Activated T-helper 17 cell treated with anti-CD3 and anti-CD28 coated beads, Interleukin-2, amount 50 U/mL, for 72 hours (primary cell): ENCODE measurements at regions not wholly inside any gene's neighbourhood (a gene's known extent, or its start where the extent isn't known, plus 50 kb on each side); places are given as distances from the start of the nearest gene placed in this dataset.

Experiments used
- ATAC-seq: fragments of 150-1000 bp; cut with Tn5 transposase; replicated peaks from 2 replicates; pipeline ENCODE4 v1.10.0; 2021; ENCODE audit warnings: mild to moderate bottlenecking, moderate library complexity
- H3K27ac Mint-ChIP-seq: one replicate; pipeline ENCODE4 v1.8.0; 2022; ENCODE audit warnings: mixed read lengths
- H3K27me3 Mint-ChIP-seq: one replicate; pipeline ENCODE4 v1.8.0; 2022; ENCODE audit warnings: mixed read lengths
- H3K36me3 Mint-ChIP-seq: one replicate; pipeline ENCODE4 v1.8.0; 2022; ENCODE audit warnings: low read depth, mild to moderate bottlenecking, mixed read lengths
- H3K4me1 Mint-ChIP-seq: one replicate; pipeline ENCODE4 v1.8.0; 2022; ENCODE audit warnings: mixed read lengths
- H3K4me3 Mint-ChIP-seq: one replicate; pipeline ENCODE4 v1.8.0; 2022; ENCODE audit warnings: mild to moderate bottlenecking, mixed read lengths
- H3K9me3 Mint-ChIP-seq: one replicate; pipeline ENCODE4 v1.8.0; 2022; ENCODE audit warnings: mixed read lengths

DNA sequence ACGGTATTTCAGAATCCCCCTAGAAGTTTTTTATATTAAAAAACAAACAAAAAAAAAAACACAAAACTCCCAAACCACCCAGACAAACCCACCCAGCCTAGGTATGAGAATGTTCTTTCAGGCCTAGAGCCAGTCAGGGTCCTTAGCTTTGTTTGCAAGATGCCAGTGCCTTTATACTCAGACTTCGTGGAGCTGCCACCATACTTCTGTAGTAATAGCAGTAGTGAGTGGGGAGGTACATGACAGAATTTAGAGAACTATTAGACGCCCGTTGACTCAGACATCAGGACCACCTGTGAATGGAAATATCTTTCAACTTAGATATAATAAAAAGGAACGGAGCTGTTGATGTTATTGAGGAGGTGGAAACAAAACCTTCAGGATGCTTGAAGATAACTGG is 138.2 kb upstream of the MKLN1 start:
- Mint-ChIP-seq H3K9me3 (no peaks in the 10 kb centered on the region), H3K4me1 (peaks cover 24% of the 10 kb centered on the region), H3K27me3 (no peaks in the 10 kb centered on the region), H3K27ac (peak overlapping the region; percentile 96), H3K36me3 (peaks cover 7% of the 10 kb centered on the region), H3K4me3 (peak overlapping the region; percentile 81)
- ATAC-seq = peak; percentile 43

DNA sequence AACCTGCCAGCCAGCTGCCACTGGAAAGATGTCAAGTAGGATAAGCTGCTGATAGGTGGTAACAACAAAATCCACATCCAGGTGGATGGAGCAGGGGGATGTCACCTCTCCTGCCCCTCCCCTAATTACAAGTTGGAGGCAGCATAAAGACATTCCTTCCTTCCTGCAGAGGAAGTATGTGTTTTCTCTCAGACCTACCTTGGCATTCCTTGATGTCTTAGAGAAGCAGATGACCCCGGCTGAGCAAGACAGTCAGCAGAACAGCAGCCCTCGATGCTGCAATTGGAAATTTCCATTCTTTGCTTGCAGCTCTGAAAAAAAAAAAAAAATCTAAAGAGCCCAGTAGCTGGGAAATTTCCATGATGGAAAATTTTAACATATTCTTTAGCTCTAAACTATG is 137.5 kb upstream of the MKLN1 start:
- peaks cover 7% of the 10 kb centered on the region for H3K36me3 Mint-ChIP-seq
- no peak for ATAC-seq
- no peaks in the 10 kb centered on the region for H3K9me3 Mint-ChIP-seq
- peaks cover 24% of the 10 kb centered on the region for H3K4me1 Mint-ChIP-seq
- H3K27me3 Mint-ChIP-seq = no peaks in the 10 kb centered on the region
- H3K4me3 Mint-ChIP-seq = peak overlapping the region; percentile 81
- H3K27ac Mint-ChIP-seq = peak overlapping the region; percentile 96

DNA sequence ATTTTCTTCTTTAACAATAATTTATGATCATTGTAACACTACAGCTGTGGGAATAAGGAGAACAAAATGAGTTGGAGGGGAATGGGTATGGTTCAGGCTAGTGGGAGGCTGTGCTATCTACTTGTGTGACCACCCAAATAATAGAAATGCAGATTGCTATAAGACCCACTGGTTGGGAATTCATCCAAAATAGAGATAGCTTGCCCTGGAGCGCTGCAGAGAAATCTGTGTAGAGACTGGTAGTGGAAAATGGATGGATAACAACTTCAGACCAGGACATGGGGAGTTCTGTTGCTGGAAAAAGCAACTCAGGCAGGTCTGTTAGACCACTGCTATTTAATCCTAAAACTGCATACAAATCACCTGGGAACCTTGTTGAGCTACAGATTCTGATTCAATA is 137.1 kb upstream of the MKLN1 start:
- H3K36me3 Mint-ChIP-seq = peaks cover 7% of the 10 kb centered on the region
- no peaks in the 10 kb centered on the region for H3K9me3 Mint-ChIP-seq
- H3K27ac Mint-ChIP-seq = peak overlapping the region; percentile 96
- no peaks in the 10 kb centered on the region for H3K27me3 Mint-ChIP-seq
- H3K4me1 Mint-ChIP-seq = peaks cover 24% of the 10 kb centered on the region
- no peak for ATAC-seq
- H3K4me3 Mint-ChIP-seq = peak overlapping the region; percentile 81

DNA sequence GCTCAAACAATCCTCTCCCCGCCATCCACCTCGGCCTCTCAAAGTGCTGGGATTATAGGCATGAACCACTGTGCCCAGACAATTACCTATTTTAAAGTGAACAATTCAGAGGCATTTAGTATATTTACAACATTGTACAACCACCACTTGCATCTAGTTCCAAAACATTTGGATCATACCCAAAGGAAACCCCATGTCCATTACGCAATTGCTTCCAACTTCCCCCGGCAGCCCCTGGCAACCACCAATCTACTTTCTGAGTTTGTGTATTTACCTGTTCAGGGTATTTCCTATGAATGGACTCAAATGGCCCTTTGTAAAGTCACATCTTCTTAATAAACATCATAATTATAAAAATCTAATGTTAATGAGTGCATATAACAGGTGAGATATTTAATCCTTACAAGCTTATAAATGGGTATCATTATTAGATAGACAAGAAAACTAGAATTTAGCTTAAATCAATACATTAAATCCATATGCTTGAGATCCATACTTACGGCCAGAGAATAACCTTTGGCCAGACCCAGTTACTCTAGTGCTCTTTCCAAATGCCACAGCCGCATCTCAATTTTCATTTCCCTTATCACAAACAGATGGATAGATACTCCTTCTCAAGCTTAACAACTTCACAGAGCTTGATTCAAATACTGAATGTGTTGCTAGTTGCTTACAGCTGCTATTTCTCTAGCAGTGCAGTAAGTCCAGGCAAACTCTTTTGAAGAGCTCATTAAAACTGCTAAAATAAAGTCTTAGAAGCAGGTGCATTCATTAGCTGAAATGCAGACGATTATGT is 133.4 kb upstream of the MKLN1 start:
- peaks cover 10% of the 10 kb centered on the region for H3K4me1 Mint-ChIP-seq
- no peak for ATAC-seq
- H3K27me3 Mint-ChIP-seq = no peaks in the 10 kb centered on the region
- no peak overlapping the region for H3K4me3 Mint-ChIP-seq
- H3K27ac Mint-ChIP-seq = no peak overlapping the region
- no peaks in the 10 kb centered on the region for H3K9me3 Mint-ChIP-seq
- H3K36me3 Mint-ChIP-seq = no peaks in the 10 kb centered on the region

DNA sequence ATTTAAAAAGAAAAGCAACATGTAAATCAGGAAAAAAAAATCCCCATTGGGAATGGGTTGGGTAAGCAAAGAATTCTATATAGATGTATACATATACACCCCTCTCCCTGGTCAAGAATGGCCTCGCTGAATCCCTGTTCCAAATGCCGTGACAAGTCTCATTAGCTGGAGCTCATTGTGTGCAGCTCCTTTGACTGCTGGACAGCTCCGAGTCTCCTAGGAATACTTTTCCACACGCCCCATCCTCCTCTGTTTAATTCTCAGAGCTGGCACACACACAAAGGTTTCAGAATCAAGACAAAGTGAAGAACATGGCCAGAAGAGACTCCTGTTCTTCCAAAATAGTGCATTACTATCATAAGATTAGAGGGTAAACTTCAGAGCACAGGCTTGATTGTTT is 130.9 kb upstream of the MKLN1 start:
- ATAC-seq = no peak
- no peak overlapping the region for H3K4me3 Mint-ChIP-seq
- H3K36me3 Mint-ChIP-seq = no peaks in the 10 kb centered on the region
- H3K4me1 Mint-ChIP-seq = peaks cover 4% of the 10 kb centered on the region
- H3K27ac Mint-ChIP-seq = peak overlapping the region; percentile 3
- H3K9me3 Mint-ChIP-seq = no peaks in the 10 kb centered on the region
- no peaks in the 10 kb centered on the region for H3K27me3 Mint-ChIP-seq

DNA sequence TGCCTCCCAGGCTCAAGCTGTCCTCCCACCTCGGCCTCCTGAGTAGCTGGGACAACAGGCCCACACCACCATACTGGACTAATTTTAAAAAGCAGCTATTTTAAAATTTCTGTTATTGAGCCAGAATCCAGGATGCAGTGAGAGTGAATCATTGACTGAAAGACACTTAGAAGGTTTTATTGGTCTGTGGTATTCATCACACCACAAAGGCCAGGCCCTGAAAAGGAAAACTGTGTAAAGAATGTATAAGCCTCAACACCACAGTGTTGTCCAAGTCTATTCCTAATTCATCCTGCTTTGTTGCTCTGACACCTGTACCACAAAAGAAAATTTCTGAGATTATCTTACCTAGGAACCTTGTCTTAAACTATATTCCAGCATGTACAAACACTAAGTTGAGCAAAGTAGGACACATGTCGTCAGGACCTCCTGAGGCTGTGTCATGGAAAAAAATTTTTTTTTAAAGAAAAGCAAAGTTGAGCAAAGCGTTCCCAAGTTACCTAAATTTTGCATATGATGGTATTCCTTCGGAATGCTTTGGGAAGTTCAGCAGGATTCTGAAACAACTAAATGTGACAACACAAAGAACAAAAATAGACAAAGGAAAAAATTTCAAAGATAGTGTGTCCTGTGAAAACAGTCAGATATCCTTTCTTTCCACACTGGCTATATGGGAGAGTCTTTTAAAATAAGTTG is 129.6 kb upstream of the MKLN1 start:
- Mint-ChIP-seq H3K27ac (no peak overlapping the region), H3K27me3 (no peaks in the 10 kb centered on the region), H3K36me3 (no peaks in the 10 kb centered on the region), H3K4me3 (no peak overlapping the region), H3K4me1 (peaks cover 4% of the 10 kb centered on the region), H3K9me3 (no peaks in the 10 kb centered on the region)
- ATAC-seq = peak; percentile 83

DNA sequence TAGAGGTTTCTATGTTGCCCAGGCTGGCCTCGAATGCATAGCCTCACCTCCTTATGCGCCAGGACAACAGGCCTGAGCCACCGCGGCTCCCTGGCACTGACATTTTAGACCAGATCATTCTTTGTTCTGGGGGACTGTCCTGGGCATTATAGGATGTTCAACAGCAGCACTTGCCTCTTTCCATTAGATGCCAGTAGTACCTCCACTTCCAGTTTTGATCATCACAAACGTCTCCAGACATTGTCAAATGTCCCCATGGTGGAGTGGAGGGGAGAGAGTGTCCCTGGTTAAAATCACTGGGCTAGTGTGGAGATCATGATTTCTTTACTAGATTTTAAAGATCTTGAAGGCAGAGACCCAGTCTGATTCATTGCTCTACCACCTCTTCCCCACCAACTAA is 125.2 kb upstream of the MKLN1 start:
- Mint-ChIP-seq H3K4me3 (no peak overlapping the region), H3K9me3 (no peaks in the 10 kb centered on the region), H3K4me1 (no peaks in the 10 kb centered on the region), H3K36me3 (no peaks in the 10 kb centered on the region), H3K27me3 (no peaks in the 10 kb centered on the region), H3K27ac (no peak overlapping the region)
- no peak for ATAC-seq

DNA sequence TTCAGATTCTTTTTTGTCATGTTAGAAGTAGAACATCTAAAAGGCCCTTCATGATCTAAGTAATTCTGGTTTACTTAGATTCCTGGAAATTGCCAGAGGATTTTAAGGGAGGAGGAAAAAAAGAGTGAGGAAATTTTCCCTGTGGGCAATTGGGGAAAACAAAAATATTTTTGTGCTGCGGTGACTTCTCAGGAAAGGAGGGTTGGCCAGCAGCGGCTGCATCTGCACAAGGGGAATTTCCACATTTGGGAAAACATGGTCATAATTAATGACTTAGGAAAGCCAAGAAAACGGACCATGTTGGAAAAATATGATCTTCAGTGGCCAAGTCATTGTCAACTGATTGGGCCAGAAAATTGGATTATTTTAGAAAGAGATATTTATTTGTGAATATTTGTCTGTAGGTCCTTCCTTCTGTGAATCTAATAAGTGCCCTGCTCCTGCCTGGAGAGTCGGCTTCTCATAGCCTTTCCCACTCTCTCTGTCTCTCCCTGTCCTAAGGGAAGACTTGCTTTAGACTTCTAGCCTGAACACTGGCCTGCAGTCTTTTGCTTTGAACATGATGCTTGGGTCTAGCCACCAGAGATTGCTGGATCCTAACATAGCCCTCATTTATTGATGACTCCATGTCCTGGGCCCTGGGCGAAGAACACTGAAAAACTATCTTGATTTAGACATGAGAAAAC is 124.2 kb upstream of the MKLN1 start:
- Mint-ChIP-seq H3K27me3 (no peaks in the 10 kb centered on the region), H3K27ac (no peak overlapping the region), H3K4me1 (no peaks in the 10 kb centered on the region), H3K36me3 (no peaks in the 10 kb centered on the region), H3K9me3 (no peaks in the 10 kb centered on the region), H3K4me3 (no peak overlapping the region)
- no peak for ATAC-seq

DNA sequence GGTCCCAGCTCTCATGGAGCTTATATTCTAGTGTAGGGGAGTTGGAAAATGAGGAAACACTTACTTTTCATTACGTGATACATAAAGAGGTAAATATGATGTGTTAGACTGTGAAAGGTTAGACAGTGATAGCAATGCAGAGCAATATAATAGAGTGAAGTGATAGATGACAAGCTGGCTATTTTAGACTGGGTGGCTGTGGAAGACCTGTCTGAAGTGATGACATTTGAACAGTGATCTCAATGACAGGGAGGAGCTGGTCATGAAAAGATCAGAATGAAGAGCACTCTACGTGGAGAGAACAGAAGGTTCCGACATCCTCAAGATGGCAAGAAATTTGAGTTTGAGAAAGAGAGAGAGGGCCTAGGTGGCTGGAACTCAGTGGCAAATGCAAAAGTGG is 118.9 kb upstream of the MKLN1 start:
- ATAC-seq = no peak
- Mint-ChIP-seq H3K27me3 (no peaks in the 10 kb centered on the region), H3K4me1 (peaks cover 5% of the 10 kb centered on the region), H3K27ac (no peak overlapping the region), H3K4me3 (no peak overlapping the region), H3K36me3 (no peaks in the 10 kb centered on the region), H3K9me3 (peaks cover 5% of the 10 kb centered on the region)

DNA sequence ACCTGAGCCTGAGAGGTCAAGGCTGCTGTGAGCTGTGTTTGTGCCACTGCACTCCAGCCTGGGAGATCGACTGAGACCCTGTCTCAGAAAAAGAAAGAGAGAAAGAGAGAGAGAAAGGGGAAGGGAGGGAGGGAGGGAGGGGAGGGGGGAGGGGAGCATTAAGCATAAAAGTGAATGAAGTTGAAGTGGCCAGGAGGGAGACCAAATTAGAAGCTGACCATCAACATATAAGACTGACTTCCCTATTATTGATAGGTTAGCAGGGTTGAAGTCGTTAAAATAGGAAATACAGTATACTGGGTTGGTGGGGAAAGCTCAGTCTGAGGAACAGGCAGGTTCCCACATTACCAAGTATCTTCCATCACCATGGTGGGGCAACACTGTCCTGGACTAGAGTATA is 117.1 kb upstream of the MKLN1 start:
- H3K27me3 Mint-ChIP-seq = no peaks in the 10 kb centered on the region
- peaks cover 5% of the 10 kb centered on the region for H3K9me3 Mint-ChIP-seq
- ATAC-seq = no peak
- peak overlapping the region; percentile 40 for H3K27ac Mint-ChIP-seq
- H3K4me1 Mint-ChIP-seq = peaks cover 5% of the 10 kb centered on the region
- no peaks in the 10 kb centered on the region for H3K36me3 Mint-ChIP-seq
- no peak overlapping the region for H3K4me3 Mint-ChIP-seq

DNA sequence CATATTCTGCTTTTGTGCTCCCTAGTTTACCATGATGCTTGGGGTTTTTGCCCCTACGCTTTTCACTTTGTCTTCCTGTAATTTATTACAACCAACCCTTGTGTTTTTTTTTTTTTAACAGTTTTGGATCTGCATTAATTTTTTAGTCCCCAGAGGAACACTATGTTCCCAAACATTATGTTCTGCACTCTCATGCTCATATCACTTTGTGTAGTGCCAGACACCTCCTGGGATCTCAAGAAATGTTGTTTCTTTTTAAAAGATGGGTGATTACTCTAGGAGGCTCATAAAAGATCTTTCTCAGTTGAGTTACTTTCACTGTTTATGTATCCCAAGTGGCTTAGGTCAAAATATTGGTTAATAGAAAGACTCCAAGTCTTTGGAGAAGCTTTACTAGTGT is 116.2 kb upstream of the MKLN1 start:
- Mint-ChIP-seq H3K4me1 (peaks cover 5% of the 10 kb centered on the region), H3K27ac (no peak overlapping the region), H3K4me3 (no peak overlapping the region), H3K36me3 (no peaks in the 10 kb centered on the region), H3K9me3 (peaks cover 5% of the 10 kb centered on the region), H3K27me3 (no peaks in the 10 kb centered on the region)
- ATAC-seq = no peak

DNA sequence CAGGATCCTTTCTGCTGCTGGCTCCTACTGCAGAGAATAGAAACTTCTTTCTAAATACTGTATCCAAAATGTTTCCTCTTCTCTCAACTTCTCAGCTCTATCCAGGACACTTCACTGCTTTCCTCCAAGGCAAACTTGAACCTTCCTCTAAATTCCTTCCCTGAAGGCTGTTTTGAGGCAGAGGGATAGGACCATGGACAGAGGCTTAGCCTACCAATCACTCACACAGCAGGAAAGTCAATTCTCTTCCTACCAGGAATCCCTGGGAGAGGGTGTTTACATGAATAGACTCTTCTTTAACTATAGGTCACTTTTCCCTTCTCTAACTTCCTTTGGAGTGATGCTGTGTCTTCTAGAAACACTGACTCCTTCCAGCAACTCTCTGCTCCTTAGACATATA is 115.6 kb upstream of the MKLN1 start:
- ATAC-seq = no peak
- peaks cover 5% of the 10 kb centered on the region for H3K9me3 Mint-ChIP-seq
- no peaks in the 10 kb centered on the region for H3K36me3 Mint-ChIP-seq
- no peaks in the 10 kb centered on the region for H3K27me3 Mint-ChIP-seq
- H3K27ac Mint-ChIP-seq = no peak overlapping the region
- no peak overlapping the region for H3K4me3 Mint-ChIP-seq
- peaks cover 5% of the 10 kb centered on the region for H3K4me1 Mint-ChIP-seq

DNA sequence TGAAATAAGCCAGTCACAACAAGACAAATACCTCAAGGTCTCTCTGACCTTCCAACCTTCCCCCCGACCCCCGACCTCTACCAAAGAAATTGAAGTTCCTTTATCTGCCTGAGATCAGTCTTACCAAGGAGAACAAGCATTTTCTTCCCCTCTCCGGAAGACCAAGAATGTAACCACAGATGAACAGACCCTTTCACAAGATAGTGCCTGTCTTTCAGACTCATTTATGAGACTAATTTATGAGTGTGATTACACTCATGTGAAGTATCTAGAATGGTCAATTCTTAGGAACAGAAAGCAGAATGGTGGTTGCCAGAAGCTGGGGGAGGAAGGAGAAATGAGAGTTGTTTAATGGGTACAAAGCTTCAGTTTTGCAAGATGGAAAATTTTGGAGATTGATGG is 108.9 kb upstream of the MKLN1 start:
- no peak overlapping the region for H3K27ac Mint-ChIP-seq
- ATAC-seq = peak; percentile 23

DNA sequence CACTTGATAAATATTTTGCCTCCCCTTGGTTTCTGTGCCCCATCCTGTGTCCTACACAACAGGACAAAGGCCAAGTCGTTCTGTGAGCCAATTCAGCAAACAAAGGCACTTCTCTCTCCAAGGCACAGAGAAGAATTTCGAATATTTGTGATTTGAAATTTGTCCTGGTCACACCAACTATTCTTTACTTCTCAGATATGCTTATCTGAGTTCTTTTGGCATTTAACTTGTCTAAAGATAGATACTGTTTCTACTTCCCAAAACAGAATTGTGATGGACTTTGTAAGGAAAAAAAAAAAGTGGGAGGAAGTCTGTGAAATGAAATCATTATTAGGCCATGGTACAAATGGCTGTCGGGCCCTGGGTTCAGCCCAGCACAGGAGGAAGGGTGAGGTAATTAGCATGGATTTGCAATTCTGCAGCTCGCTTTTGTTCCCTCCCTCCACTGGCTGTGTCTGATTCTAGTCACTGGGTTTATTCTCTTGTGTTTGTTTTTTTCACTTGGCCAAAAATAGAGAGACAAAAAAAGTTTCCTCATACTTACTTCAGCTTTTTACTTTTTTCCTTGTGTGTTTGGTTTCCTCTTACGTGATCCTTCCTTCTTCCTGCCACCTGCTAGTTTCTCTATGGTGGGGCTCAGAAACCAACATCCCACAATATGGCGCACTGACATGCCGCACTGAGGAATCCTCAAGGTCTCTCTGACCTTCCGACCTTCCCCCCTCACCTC is 108.2 kb upstream of the MKLN1 start:
- no peak overlapping the region for H3K4me3 Mint-ChIP-seq
- no peaks in the 10 kb centered on the region for H3K4me1 Mint-ChIP-seq
- H3K27me3 Mint-ChIP-seq = no peaks in the 10 kb centered on the region
- no peaks in the 10 kb centered on the region for H3K36me3 Mint-ChIP-seq
- H3K9me3 Mint-ChIP-seq = peaks cover 8% of the 10 kb centered on the region
- H3K27ac Mint-ChIP-seq = peak overlapping the region; percentile 14
- no peak for ATAC-seq

More for the DNA sequence above, 108.9 kb upstream of the MKLN1 start:
- Mint-ChIP-seq H3K36me3 (no peaks in the 10 kb centered on the region), H3K4me1 (no peaks in the 10 kb centered on the region), H3K27me3 (no peaks in the 10 kb centered on the region), H3K4me3 (no peak overlapping the region), H3K9me3 (peaks cover 8% of the 10 kb centered on the region)
